Lung (tissue), 11 donors: ENCODE measurements at regions not wholly inside any gene's neighbourhood (a gene's known extent, or its start where the extent isn't known, plus 50 kb on each side); places are given as distances from the start of the nearest gene placed in this dataset.
"Not testable (repeated sequence)": the region's sequence is repeated elsewhere in the genome, so short reads cannot be mapped to it uniquely, and the experiment has no call there.

ENCODE experiments used
- ATAC-seq: fragments of 200-7000 bp; cut with Tn5 transposase; one replicate; pipeline ENCODE4 v1.9.1; 2020; ENCODE audit warnings: moderate number of reproducible peaks; ENCODE audit not compliant: insufficient read depth, low FRiP score
- DNase-seq, 3 donors: peaks; one replicate each; pipeline ENCODE4 v3.0.0-alpha.2; 2013 to 2017
- H3K27ac ChIP-seq, 2 donors: one replicate each; pipeline ENCODE4 v1.5.1; 2013; ENCODE audit warnings: mild to moderate bottlenecking in 2 of 2, moderate library complexity in 2 of 2, control low read depth in 1 of 2, inconsistent platforms in 1 of 2, low read depth in 1 of 2, low read length in 1 of 2
- H3K27me3 ChIP-seq, 3 donors: one replicate each; pipeline ENCODE4 v1.5.1; 2013; ENCODE audit warnings: low read length in 2 of 3; ENCODE audit not compliant: control insufficient read depth in 3 of 3, insufficient read depth in 3 of 3
- H3K36me3 ChIP-seq, 4 donors: one replicate each; pipeline ENCODE4 v1.5.1; 2013; ENCODE audit warnings: low read length in 4 of 4, mild to moderate bottlenecking in 1 of 4, moderate library complexity in 1 of 4; ENCODE audit not compliant: control insufficient read depth in 4 of 4, insufficient read depth in 4 of 4
- H3K4me1 ChIP-seq, 5 donors: one replicate each; pipeline ENCODE4 v1.5.1; 2013; ENCODE audit warnings: low read length in 5 of 5, mild to moderate bottlenecking in 2 of 5, moderate library complexity in 1 of 5; ENCODE audit not compliant: control insufficient read depth in 5 of 5, insufficient read depth in 5 of 5
- H3K4me3 ChIP-seq: one replicate; pipeline ENCODE4 v1.5.1; 2013; ENCODE audit warnings: mild to moderate bottlenecking, control low read depth, moderate library complexity
- H3K9ac ChIP-seq, 2 donors: one replicate each; pipeline ENCODE4 v1.5.1; 2013; ENCODE audit warnings: low read length in 2 of 2, control low read depth in 1 of 2; ENCODE audit not compliant: insufficient read depth in 1 of 2
- H3K9me3 ChIP-seq, 4 donors: one replicate each; pipeline ENCODE4 v1.5.1; 2013; ENCODE audit warnings: low read length in 3 of 4, mild to moderate bottlenecking in 1 of 4, moderate library complexity in 1 of 4; ENCODE audit not compliant: control insufficient read depth in 4 of 4, insufficient read depth in 3 of 4
- CTCF ChIP-seq: IDR thresholded peaks from 2 replicates; pipeline ENCODE4 v1.5.1; 2012; ENCODE audit warnings: mild to moderate bottlenecking; ENCODE audit errors: control extremely low read depth, extremely low read depth
- WGBS, 2 donors: extraction: QIAGEN DNeasy Blood & Tissue Kit; methylation state at CpG; one replicate each; pipeline ENCODE4 v1.1.7; 2013; 5-methylcytosine and 5-hydroxymethylcytosine counted together
- donor health status: control.
- donor health status: control.
- donor health status: Bipolar disorder and iron deficiency.
- donor health status: healthy.
- donor health status: DM: yes; HTN: yes; CAD: no.

- H3K9me3 ChIP-seq: no peaks in the 10 kb centered on the region
- H3K27ac ChIP-seq: peak overlapping the region; percentile 34 to 76
- H3K27me3 ChIP-seq: no peaks in the 10 kb centered on the region
- peak; percentile 30 for ATAC-seq
- H3K9ac ChIP-seq: peak overlapping the region in 1 of 2 donors; percentile 54
- peak; percentile 45 to 72 (median 56) for DNase-seq
- peaks cover 0 to 45% (median 29%) of the 10 kb centered on the region in 5 donors for H3K4me1 ChIP-seq
- H3K4me3 ChIP-seq: no peak overlapping the region
- H3K36me3 ChIP-seq: no peaks in the 10 kb centered on the region
- 18 to 37% methylated on average over 19 of the region's 19 CpGs for WGBS, 2 donors
- TF ChIP-seq CTCF: no peak
Measured at GRCh38 chr20:50450881-50451752, 59.1 kb upstream of the PTPN1 start.

- 69 to 81% methylated on average over 9 of the region's 9 CpGs for WGBS, 2 donors
- not testable (repeated sequence) for ATAC-seq, H3K9me3 ChIP-seq, H3K4me3 ChIP-seq, DNase-seq, H3K27me3 ChIP-seq, H3K9ac ChIP-seq, H3K36me3 ChIP-seq
- H3K4me1 ChIP-seq: peaks cover 0 to 45% (median 30%) of the 10 kb centered on the region in 5 donors
- H3K27ac ChIP-seq: peak overlapping the region in 1 of 2 donors; percentile 76
Measured at GRCh38 chr20:50451792-50452425, 58.3 kb upstream of the PTPN1 start.

- peaks cover 0 to 46% (median 32%) of the 10 kb centered on the region in 5 donors for H3K4me1 ChIP-seq
- TF ChIP-seq CTCF: no peak
- H3K27me3 ChIP-seq: no peaks in the 10 kb centered on the region
- DNase-seq: no peak
- no peaks in the 10 kb centered on the region for H3K9me3 ChIP-seq
- 69 to 70% methylated on average over 6 of the region's 6 CpGs for WGBS, 2 donors
- H3K4me3 ChIP-seq: no peak overlapping the region
- no peak overlapping the region for H3K9ac ChIP-seq
- no peak for ATAC-seq
- no peak overlapping the region for H3K27ac ChIP-seq
- no peaks in the 10 kb centered on the region for H3K36me3 ChIP-seq
Measured at GRCh38 chr20:50453533-50454244, 56.5 kb upstream of the PTPN1 start.

GRCh38 chr20:50455245-50455644, 54.9 kb upstream of the PTPN1 start:
- WGBS, 2 donors: 78 to 86% methylated on average over 5 of the region's 5 CpGs
- ATAC-seq, H3K9ac ChIP-seq: not testable (repeated sequence)

More at GRCh38 chr20:50455245-50455644, 54.9 kb upstream of the PTPN1 start:
- peaks cover 0 to 38% (median 29%) of the 10 kb centered on the region in 5 donors for H3K4me1 ChIP-seq
- DNase-seq, H3K36me3 ChIP-seq, H3K9me3 ChIP-seq, H3K27ac ChIP-seq, H3K4me3 ChIP-seq, H3K27me3 ChIP-seq: not testable (repeated sequence)
